GM21717 (cell line): ENCODE measurements at regions not wholly inside any gene's neighbourhood (a gene's known extent, or its start where the extent isn't known, plus 50 kb on each side); places are given as distances from the start of the nearest gene placed in this dataset.

Experiments used
- ATAC-seq: cut with Tn5 transposase; IDR thresholded peaks from one replicate; pipeline ENCODE4 v1.9.1; 2021; ENCODE audit warnings: mild to moderate bottlenecking, moderate library complexity; ENCODE audit not compliant: unreplicated experiment

DNA sequence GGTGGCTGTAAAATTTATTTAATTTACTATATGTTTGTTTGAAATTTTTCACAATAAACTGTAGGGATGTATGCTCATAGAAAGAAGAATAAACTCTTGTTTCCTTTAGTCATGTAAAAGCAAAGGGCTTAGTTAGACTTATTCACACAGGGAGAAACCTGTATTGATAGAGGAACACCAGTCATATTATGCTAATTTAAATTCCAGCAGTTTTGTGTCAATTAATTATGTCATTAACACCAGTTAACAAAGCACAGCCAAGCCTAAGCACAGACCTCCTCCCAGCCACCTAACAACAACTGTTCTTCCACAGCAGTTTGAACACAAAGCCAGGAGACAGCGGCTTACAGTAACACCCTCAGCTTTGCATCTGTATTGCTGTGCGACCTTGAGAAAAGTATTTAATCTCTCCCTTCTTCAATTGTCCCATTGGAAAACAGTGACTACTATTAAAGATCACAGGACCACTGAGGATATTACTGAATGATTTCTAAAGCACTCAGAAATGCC lies 260.8 kb upstream of the RRP15 start:
- ATAC-seq, result no peak

DNA sequence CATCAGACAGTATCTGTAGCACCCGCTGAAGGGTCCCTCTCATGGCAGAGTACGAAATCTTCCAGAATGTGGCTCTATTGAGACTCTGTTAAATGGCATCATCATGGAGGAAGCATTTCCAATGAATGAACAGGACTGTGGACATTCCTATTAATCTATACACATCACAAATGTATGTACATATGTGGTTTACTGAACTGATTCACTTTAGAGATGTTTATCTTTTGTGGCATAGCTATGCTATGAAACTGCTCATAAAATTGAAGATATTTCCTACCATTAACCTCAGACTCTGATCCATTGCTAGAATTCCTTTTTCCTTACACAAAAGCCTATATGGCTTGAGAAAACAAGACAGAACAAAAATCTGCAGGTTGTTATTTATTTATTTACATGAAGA lies 259.6 kb upstream of the RRP15 start:
- no peak for ATAC-seq

DNA sequence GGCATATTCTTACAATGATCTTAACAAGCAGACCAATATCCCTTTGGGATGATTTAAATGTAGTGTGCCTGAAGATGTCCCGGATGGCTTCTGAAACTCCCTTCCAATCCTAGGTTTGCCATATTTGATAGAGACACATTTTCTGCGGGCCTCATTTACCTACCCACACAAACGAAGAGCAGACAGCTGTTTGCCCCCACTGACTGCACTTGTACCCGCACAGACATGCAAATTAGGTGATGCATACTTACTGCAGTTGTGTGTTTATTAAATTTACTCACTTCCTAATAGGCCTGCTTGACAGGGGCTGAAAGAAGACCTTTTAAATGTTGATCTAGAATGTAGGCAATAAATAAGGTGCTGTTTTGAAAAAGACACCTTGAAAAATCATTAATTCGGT lies 257.9 kb upstream of the RRP15 start:
- ATAC-seq, result no peak

DNA sequence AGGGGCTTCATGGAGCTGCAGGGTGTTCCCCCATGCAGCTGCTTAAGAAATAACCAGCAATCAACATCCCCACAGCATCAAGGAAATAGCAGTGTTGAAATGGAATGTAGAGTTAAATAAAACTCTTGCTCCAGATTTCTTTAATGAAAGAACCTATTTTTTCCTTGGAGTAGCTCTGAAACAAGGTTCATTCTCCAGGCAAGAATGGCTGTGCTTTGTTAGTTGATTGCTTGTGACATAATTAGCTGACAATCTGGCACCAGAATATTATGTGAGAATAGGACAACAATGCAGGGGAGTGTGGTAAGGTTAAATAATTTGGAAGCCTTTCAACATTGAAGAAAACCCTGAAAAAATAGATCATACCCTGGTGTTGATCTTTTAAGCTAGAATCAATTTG lies 254.2 kb upstream of the RRP15 start:
- no peak for ATAC-seq

DNA sequence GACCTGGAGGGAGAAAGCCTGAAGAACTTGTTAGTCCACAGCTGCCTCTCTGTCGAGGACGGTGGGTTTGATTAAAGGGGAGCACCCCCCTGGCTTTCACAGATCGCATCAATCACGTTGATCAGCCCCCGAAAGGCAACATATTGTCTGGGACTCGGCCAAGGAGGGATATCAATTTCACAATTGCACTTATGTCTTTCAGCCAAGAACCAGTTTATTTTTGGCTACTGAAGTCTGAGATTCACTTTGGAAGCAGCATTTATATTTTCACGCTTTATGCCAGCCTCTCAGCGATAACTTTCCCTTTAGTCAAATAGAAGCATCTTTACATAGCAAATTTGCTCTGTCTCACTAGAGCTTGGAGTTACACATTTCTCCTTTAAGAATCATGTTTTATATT lies 253.2 kb upstream of the RRP15 start:
- no peak for ATAC-seq

DNA sequence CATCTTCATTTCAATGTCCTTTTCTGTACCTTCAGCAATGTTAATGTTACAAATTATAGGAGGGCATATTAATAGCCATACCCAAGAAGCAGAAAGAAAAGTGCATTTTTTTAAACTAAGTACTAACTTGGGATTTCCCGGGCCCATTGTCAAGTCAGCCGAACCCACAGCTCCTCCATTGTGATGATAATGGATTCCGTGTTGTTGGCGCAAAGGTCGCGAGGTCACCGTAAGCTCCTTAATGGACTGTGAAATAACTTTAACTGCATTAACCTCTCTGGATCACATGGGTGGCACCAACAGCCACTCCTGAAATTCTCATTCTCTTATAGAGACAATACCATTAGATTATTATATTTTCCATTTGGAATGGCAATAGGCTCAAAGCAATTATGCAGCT lies 250.6 kb upstream of the RRP15 start:
- ATAC-seq, result no peak

DNA sequence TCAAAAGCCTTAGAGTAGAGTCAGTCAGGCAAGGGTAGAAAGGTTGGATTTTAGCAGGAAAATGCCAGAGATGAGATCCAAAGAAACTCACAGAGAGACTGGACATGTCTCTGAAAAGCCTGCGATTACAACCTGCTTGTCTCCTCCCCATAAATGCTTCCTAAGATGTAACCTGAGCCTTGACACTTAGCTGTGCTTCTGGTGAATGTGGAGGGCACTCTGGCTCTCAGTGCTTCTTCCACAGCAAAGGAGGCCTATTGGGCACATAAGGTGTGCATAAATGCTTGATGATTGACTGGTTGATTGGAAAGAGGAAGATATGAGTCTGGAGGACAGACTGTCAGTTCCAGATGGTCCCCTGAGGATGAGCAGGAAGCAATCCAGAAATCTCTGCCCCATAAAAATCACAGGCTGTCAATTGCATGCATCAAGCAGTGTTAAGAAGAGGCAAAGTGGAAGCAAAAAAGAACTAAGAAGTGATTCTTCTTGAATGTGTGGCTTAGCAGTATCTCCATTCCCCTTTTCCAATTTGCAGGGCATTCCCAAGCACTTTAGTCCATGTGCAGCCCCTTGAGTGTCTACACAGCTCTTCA lies 236.2 kb upstream of the RRP15 start:
- ATAC-seq, result no peak

DNA sequence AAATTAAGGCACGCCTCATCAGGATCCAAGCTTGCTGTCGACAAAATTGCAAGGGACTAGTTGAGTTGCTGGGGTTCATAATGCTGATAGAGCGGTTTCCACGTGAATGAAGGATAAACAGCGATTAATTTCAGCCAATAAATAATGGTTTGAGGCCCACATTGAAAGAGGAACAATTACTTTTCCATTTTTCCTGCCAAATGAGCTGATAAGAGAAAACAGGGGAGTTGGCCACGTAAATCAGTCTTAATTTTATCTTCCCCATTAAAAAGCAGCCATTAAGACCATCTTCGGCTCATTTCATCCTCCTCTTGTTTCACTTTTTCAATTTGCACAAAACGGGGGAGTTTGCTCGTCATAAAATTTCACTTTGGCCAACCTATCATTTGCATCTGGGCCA lies 235.5 kb upstream of the RRP15 start:
- no peak for ATAC-seq

DNA sequence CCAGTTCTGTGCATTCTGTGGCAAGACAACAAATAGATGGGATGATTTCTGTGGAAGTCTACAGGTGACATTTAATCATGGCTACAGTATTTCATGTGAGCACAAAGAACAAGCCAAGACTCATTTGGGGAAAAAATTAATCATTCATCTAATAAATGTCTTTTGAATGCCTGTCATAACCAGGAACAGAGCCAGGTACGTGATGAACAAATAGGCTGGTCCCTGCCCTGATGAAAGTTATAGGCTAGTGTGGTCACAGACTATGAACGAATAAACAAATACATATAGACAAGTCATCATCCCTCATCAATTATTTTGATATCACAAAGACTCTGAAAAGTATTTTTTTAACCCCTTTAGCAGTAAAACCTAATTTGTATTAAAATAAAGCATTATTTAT lies 226.4 kb upstream of the RRP15 start:
- ATAC-seq, result no peak

DNA sequence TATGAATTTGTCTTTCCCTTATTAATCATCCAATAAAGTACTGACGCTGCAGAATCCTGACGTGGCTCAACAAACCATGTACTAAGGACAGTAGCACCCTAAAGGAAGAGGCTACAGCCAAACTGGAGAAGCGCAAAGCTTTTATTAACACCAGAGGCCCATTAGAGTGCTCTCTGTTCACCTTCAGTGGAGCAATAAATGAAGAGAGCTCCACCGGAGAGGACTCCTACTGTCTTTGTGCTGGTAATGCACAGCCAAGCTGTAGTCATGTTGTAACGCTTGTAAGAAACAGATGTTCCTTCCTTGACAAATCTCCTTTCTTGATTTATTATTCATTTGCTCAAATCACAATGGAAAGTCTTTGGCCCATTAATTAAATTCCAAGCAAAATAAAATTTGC lies 220.7 kb upstream of the RRP15 start:
- ATAC-seq, result no peak

DNA sequence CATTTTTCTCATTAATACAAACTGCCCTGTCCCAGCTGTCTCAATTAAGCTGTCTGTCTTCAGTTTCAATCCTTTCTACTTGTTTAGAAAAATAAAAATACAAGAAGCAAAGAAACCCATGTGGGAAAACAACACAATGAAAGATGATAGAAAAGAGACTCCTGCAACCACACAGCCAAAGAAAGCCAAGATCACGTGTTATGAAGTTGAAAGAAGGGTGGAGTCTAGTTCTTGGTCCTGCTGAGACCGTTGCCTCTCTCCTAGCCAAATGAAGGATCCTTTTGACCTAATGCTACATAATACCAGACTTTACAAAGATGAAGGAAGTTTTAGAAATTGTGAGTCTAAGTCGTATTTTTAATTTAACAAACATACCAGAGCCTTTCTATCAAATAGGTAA lies 218.8 kb upstream of the RRP15 start:
- no peak for ATAC-seq

DNA sequence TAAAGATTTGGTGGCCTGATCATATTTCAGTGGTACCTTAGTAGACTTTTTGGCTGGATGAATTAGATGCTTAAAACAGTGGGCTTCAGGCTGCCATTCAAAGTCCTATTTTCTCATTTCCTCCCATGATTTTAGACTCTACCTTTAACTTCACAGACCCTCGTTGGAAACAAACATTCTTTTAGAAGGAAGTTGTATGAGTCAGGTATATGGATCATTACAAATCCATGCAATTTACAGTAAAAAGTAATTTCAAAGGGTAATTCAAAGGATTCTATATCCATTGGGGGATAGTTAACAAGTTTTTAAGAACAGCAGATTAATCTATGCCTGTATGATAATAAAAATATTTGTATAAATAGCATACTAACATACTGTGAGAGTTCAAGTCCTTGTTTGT lies 216.9 kb upstream of the RRP15 start:
- no peak for ATAC-seq

DNA sequence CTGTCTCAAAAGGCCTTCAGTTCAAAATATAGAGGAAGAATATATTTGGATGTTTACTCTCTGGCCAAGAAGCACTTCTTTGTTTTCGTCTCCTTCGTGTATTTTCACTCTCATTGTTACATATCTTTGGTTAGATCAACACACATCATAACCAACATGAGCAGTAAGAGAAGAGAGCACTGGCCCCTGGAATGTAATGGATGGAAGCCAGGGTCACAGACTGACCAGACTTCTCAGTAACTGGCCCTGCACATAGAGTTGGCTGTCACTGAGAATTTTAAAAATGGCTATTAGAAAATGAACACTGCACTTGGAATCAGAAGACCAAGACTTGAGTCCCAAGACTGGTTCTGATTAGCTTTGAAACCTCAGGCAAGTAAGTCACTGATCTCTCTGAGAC lies 215.9 kb upstream of the RRP15 start:
- ATAC-seq, result no peak

DNA sequence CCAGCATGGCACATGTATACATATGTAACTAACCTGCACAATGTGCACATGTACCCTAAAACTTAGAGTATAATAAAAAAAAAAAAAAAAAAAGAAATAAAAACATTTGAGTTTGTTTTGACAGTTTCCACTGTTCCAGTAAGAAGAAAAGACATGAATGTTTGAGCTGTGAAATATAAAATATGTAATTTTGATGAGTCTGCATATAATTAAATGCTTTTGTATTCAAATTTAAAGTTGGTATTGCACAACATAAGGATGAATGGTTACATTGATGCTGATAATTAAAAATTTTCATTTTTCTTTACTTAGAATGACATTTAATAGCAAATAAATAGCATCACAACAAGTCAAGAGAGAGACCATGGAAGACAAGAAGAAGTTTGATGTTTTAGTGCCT lies 212.0 kb upstream of the RRP15 start:
- no peak for ATAC-seq

DNA sequence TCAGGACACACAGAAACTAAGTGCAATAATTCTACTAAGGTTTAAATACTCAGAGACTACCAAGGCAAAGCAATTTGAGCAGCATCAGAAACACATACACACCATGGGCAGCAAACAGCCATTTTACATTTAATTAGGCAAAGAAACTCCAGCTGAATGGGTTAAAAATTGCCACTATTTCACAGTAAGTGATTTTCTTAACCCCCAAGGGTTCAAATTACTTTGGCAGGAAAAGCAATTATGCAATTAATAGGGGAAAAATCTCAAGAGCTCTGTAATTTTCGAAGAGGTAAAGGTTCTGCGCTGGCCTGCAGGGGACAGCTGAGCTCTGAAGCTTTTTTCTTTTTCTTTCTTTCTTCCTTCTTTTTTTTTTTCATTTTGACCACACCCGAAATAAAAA lies 206.2 kb upstream of the RRP15 start:
- no peak for ATAC-seq

DNA sequence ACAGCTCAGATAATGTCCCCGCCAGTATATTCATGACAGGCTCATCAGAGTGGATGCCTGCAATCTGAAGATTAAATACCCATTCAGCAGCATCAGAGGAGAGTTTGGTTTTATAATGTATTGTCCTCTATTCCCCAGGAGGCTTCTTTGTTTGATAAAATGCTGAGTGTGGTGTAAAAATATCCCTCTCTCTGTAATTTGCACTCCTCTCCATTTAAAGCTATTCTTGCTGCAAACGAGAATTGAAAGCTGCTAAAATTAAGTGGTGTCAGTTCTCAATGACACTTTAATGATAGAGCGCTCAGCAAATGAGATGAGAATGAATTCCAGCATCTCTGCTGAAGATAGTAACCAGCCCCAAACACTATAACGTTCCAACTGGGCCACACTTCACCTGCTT lies 205.7 kb upstream of the RRP15 start:
- no peak for ATAC-seq

DNA sequence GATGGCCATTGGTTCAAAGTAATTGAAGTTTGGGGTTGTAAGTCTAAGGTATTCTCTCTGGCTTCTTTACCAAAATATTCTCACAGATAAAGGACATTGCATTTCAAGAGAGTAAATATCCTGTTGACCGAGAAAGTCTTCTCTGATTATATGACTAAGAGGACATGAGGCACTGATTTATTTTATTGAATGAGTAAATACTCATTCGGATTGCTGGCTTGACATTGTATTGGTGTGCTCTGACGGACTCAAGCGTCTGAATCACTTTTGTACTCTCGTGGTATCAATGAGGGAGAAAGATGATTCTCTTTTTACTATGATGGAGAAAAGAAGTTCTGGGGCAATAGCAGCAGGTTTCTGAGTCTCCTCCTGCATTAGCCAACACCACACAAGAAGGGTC lies 205.3 kb upstream of the RRP15 start:
- ATAC-seq, result no peak

DNA sequence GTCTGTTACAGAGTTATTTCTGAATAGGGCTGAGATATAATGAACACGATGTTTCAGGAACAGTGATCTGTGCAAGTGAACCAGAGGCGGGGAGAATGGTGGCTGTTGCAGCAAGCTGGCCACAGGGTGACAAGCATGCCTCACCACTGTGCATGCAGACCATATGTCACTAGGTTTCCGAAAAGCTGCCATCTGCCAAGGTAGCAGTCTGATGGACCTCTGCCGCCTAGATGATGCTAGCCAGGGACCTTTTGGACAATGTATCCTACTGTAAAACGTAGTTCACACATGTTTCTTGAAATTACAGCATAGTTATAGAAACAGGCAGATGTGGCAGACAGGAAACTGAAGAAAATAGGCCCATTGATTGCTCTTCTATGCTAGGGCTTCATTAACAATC lies 204.2 kb upstream of the RRP15 start:
- ATAC-seq, result no peak

DNA sequence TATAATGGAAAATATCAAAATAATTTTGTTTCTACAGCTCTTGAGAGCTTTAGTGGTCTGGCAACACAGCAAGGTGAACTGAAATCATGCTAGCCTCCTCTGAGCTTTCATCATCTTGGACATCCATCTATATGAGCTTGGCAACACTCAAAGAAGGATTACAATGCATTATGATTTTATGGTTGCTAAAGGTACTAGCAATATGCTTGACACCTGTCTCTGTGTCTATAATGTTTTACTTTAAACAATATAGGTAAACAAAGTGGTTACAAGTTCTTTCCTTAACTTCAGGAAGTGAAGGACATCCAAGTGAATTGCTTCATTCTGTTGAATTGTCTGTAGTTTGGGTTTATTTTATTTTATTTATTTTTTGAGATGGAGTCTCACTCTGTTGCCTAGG lies 203.7 kb upstream of the RRP15 start:
- ATAC-seq, result no peak

DNA sequence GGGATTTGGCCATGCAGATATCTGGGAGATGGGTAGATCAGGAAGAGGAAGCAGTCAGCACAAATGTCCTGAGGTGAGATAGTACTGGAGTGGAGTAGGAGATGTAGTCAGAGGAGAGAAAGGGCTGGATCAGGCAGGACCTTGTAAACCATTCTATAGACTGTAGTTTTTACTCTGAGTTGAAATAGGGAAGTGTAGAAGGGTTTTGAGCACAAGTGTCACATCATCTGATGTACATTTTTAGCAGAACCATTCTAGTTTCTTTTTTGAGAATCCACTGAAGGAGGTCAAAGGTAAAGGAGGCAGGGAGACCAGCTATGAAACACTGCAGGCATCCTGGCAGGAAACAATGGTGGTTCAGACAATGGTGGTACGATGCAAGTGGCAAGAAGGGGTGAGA lies 194.6 kb upstream of the RRP15 start:
- no peak for ATAC-seq

DNA sequence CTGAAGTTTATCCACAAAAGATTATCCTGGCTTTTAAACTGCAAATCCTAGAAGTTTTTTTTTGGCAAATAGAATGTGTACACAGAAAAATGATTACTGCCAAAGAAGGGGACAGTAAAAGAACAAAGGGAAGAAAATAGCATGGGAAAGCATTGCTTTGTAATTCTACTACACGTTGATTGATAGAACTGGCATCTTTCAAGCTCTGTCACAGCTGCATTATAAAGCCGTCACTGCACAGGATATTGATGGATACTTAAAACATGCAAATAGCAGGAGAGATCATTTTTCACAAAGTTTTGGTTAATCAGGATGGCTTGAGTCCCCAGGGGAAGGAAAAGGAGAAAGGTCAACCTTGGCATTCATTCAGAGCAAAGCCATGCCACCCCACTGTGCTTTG lies 183.7 kb upstream of the RRP15 start:
- no peak for ATAC-seq

DNA sequence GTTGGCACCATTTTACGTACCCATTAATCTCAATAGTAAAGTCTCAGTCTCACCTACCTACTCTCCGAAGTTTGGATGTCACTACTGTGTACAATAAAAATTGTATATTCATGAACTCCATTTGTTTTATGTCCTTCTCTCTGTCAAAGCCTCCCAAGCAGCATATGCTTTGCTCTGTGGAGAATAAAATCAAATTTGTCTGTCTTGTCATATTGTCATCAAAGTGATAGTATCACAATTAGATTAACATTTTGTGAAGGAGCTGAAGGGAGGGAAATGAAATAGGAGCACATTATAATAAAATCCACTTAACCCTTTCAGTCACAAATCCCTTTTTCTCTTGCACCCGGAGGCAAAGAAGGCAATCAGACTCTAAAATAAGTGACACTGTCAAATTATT lies 177.1 kb upstream of the RRP15 start:
- ATAC-seq, result no peak

DNA sequence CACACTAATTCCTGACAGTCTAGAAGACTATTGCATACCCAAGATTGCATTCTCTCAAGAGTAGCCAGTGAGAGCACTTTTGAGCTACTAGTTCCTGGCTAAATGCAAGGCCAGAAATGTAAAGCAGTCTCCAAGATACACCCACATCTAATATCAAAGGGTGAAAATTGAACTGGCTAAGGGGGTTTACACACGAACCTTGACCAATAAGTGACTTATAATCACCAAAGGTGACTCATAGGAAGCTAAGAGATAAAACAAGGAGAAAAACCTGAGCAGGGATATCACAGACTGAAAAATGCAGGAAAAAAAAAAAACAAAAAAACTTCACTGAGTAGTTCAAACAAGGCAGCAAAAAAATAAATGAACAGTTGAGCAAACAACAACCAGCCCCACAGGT lies 172.2 kb upstream of the RRP15 start:
- ATAC-seq, result no peak

DNA sequence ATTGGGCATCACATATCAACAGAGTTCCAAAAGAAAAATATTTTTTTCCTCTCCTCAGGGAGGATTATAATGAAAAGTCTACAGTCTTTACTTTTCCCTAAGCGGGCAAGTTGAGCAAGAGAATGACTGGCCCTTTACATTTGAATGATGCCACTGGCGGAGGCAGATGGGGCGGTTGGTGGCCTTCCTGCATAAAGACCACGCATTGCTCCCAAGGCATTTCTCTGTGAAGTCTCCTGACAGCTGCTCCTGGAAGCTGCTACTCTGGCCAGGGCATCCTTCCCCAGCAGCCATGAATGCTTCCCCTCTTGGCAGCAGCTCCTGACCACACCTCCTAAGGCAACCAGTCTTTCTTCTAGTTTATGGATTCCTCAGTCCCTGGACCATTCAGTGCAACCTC lies 161.1 kb upstream of the RRP15 start:
- ATAC-seq, result no peak
